OCI-LY3 (cell line): ENCODE measurements at regions not wholly inside any gene's neighbourhood (a gene's known extent, or its start where the extent isn't known, plus 50 kb on each side); places are given as distances from the start of the nearest gene placed in this dataset.
A peak's percentile ranks its signal among the peaks of the same experiment; 100 is the strongest.
"Not testable (repeated sequence)": the region's sequence is repeated elsewhere in the genome, so short reads cannot be mapped to it uniquely, and the experiment has no call there.

Experiments
- H2AFZ ChIP-seq: fragments of 200-600, 300-600 bp; shearing (Covaris generic); 2 replicates; pipeline ENCODE4 v1.6.0; 2014; ENCODE audit warnings: antibody characterized with exemption, low read depth, low read length
- H3K27ac ChIP-seq: fragments of 200-600, 300-600 bp; sonication (generic); 2 replicates; pipeline ENCODE4 v1.5.1; 2014; ENCODE audit warnings: mild to moderate bottlenecking, low read length, moderate library complexity, mixed read lengths
- H3K27me3 ChIP-seq: fragments of 200-600, 300-600 bp; sonication (generic); 2 replicates; pipeline ENCODE4 v1.6.1; 2014; ENCODE audit warnings: low read depth, low read length, mixed read lengths
- H3K36me3 ChIP-seq: fragments of 200-600, 300-600 bp; sonication (generic); replicated peaks from 2 replicates; pipeline ENCODE3; 2014; ENCODE audit warnings: low read depth, low read length, mixed read lengths
- H3K4me1 ChIP-seq: fragments of 300-600, 200-600 bp; sonication (generic); 2 replicates; pipeline ENCODE4 v1.6.1; 2014; ENCODE audit warnings: low read length, mixed read lengths
- H3K4me2 ChIP-seq: fragments of 200-600, 300-600 bp; sonication (generic); 2 replicates; pipeline ENCODE4 v1.6.1; 2014; ENCODE audit warnings: low read length, mixed read lengths
- H3K4me3 ChIP-seq: fragments of 300-600, 200-600 bp; sonication (generic); 2 replicates; pipeline ENCODE4 v1.5.1; 2014; ENCODE audit warnings: antibody characterized with exemption, mild to moderate bottlenecking, low read length, moderate library complexity
- H3K79me2 ChIP-seq: fragments of 300-600, 200-600 bp; shearing (Covaris generic); 2 replicates; pipeline ENCODE4 v1.6.1; 2014; ENCODE audit warnings: mild to moderate bottlenecking, low read length, mixed read lengths
- H3K9ac ChIP-seq: fragments of 300-600, 200-600 bp; shearing (Covaris generic); 2 replicates; pipeline ENCODE4 v1.6.0; 2014; ENCODE audit warnings: mild to moderate bottlenecking, low read length, moderate library complexity
- H3K9me3 ChIP-seq: fragments of 200-600, 300-600 bp; shearing (Covaris generic); 2 replicates; pipeline ENCODE4 v1.6.1; 2014; ENCODE audit warnings: low read length, mixed read lengths; ENCODE audit not compliant: insufficient read depth
- H4K20me1 ChIP-seq: fragments of 200-600, 300-600 bp; sonication (generic); 2 replicates; pipeline ENCODE4 v1.6.1; 2016; ENCODE audit warnings: low read length, mixed read lengths; ENCODE audit not compliant: insufficient read depth
- EZH2phosphoT487 ChIP-seq: fragments of 200-600 bp; shearing (Covaris generic); IDR thresholded peaks from 2 replicates; pipeline ENCODE4 v1.6.1; 2018; ENCODE audit warnings: antibody characterized with exemption, mixed run types, low read depth
- TF ChIP-seq, protein P1 (sequence below): fragments of 200-600, 300-600 bp; sonication (generic); IDR thresholded peaks from 2 replicates; pipeline ENCODE4 v1.5.1; 2014; ENCODE audit warnings: antibody characterized with exemption, low read length, low read depth

GRCh38 chr4:72846280-72847111, 223.0 kb downstream of the COX18 start:
- peak overlapping the region; percentile 75 for H3K4me3 ChIP-seq
- TF ChIP-seq EZH2phosphoT487: no peak
- TF ChIP-seq, protein P1, sequence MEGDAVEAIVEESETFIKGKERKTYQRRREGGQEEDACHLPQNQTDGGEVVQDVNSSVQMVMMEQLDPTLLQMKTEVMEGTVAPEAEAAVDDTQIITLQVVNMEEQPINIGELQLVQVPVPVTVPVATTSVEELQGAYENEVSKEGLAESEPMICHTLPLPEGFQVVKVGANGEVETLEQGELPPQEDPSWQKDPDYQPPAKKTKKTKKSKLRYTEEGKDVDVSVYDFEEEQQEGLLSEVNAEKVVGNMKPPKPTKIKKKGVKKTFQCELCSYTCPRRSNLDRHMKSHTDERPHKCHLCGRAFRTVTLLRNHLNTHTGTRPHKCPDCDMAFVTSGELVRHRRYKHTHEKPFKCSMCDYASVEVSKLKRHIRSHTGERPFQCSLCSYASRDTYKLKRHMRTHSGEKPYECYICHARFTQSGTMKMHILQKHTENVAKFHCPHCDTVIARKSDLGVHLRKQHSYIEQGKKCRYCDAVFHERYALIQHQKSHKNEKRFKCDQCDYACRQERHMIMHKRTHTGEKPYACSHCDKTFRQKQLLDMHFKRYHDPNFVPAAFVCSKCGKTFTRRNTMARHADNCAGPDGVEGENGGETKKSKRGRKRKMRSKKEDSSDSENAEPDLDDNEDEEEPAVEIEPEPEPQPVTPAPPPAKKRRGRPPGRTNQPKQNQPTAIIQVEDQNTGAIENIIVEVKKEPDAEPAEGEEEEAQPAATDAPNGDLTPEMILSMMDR: no peak
- H3K79me2 ChIP-seq: no peaks in the 10 kb centered on the region
- H3K4me1 ChIP-seq: peaks cover 8% of the 10 kb centered on the region
- H4K20me1 ChIP-seq: no peaks in the 10 kb centered on the region
- no peaks in the 10 kb centered on the region for H3K27me3 ChIP-seq
- H3K4me2 ChIP-seq: peak overlapping the region; percentile 89
- H3K36me3 ChIP-seq: no peaks in the 10 kb centered on the region
- H3K9ac ChIP-seq: peak overlapping the region; percentile 46; the same call in 1 of the 2 replicates
- H3K27ac ChIP-seq: no peak overlapping the region
- H2AFZ ChIP-seq: peak overlapping the region; percentile 90
- no peaks in the 10 kb centered on the region for H3K9me3 ChIP-seq

DNA sequence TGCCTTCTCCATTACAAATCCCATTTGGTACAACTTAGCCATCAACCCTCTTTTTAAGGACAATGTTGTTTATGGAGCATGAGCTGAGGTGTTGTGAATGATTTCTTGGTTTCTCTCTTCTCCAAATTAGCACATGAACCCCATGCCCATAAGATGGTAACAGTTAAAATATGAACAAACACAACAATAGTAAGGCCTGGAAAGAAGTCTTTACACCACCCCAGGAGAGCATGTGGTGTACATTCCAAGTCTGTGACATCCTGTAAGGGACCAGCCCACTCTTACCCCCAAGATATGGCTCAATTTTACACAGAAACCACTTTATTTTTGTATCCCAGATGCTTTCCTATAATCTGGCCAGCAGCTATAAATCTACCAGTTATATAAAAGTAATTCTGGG, 226.1 kb downstream of the COX18 start:
- Histone ChIP-seq H2AFZ (no peak overlapping the region), H3K27me3 (no peaks in the 10 kb centered on the region)
- TF ChIP-seq EZH2phosphoT487: no peak
- TF ChIP-seq, protein P1: no peak

GRCh38 chr4:72842323-72842722, 227.2 kb downstream of the COX18 start:
- no peak overlapping the region for H3K27ac ChIP-seq
- H3K4me3 ChIP-seq: no peak overlapping the region
- H3K79me2 ChIP-seq: no peaks in the 10 kb centered on the region
- no peak overlapping the region for H2AFZ ChIP-seq
- H3K36me3 ChIP-seq: no peaks in the 10 kb centered on the region
- no peak overlapping the region for H3K9ac ChIP-seq
- H3K4me2 ChIP-seq: no peak overlapping the region
- H3K4me1 ChIP-seq: peaks cover 8% of the 10 kb centered on the region
- no peaks in the 10 kb centered on the region for H3K9me3 ChIP-seq
- TF ChIP-seq, protein P1: no peak
- no peak for TF ChIP-seq EZH2phosphoT487
- H3K27me3 ChIP-seq: no peaks in the 10 kb centered on the region
- H4K20me1 ChIP-seq: no peaks in the 10 kb centered on the region

More for the DNA sequence above, 226.1 kb downstream of the COX18 start:
- Histone ChIP-seq H4K20me1 (no peaks in the 10 kb centered on the region), H3K9me3 (no peaks in the 10 kb centered on the region), H3K4me1 (peaks cover 8% of the 10 kb centered on the region), H3K27ac (no peak overlapping the region), H3K79me2 (no peaks in the 10 kb centered on the region), H3K36me3 (no peaks in the 10 kb centered on the region), H3K4me3 (no peak overlapping the region), H3K4me2 (no peak overlapping the region), H3K9ac (no peak overlapping the region)

DNA sequence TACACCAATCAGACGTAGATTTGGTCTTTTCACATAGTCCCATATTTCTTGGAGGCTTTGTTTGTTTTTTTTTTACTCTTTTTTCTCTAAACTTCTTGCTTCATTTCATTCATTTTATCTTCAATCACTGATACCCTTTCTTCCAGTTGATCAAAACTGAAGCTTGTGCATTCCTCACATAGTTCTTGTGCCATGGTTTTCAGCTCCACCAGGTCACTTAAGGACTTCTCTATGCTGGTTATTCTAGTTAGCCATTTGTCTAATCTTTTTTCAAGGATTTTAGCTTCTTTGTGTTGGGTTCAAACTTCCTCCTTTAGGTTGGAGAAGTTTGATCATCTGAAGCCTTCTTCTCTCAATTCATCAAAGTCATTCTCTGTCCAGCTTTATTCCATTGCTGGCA, 229.3 kb downstream of the COX18 start:
- not testable (repeated sequence) for H3K4me2 ChIP-seq, H3K79me2 ChIP-seq, H3K9ac ChIP-seq, H4K20me1 ChIP-seq, H3K4me1 ChIP-seq, H3K27ac ChIP-seq, H3K27me3 ChIP-seq, H3K36me3 ChIP-seq, H3K4me3 ChIP-seq, H3K9me3 ChIP-seq, H2AFZ ChIP-seq
